ENCODE measurements at regions not wholly inside any gene's neighbourhood (a gene's known extent, or its start where the extent isn't known, plus 50 kb on each side); places are given as distances from the start of the nearest gene placed in this dataset.

DNA sequence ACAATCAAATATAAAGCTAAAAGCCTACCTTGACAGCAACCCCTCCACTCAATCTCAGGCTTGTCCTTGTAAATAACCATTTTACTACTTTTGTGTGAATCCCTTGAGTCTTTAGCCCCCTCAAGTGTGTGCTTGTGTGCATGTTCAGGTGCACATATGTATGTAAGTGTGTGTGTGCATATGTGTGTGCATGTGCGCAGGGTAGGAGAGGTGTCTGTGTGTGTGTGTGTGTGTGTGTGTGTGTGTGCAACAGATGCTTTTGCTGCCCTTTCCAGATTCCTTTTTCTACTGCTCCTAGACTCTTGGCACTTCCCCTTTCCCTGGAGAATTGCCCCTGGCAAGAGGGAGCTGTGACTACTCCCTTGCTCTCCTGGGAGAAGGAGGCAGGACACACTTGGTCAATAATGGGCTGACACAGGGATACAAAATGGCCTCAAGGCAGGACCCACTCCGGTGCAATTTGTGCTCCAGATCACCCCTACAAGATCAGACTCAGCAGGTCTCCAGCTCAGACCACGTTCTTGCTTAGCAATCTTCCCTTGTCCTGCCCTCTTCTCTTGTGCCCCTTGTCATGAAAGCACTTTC lies 73.4 kb downstream of the IFNG start:
- H3K4me2 ChIP-seq (ENCODE audit: low read depth, low read length, poor library complexity, severe bottlenecking), result no peak overlapping the region
- H4K20me1 ChIP-seq (ENCODE audit: insufficient read depth, low read length, poor library complexity, severe bottlenecking), result no peaks in the 10 kb centered on the region
- no peaks in the 10 kb centered on the region for H3K79me2 ChIP-seq (ENCODE audit: insufficient read depth, low read length)
- no peaks in the 10 kb centered on the region; the same call in 1 of the 2 replicates for H3K9me3 ChIP-seq (ENCODE audit: insufficient read depth, low read depth, low read length)
- H3K4me3 ChIP-seq (ENCODE audit: low read length, poor library complexity, severe bottlenecking), result no peak overlapping the region
- no peaks in the 10 kb centered on the region for H3K36me3 ChIP-seq (ENCODE audit: insufficient read depth, low read length)
- no peak overlapping the region for H3K9ac ChIP-seq (ENCODE audit: low read depth, low read length, poor library complexity, severe bottlenecking)
- no peaks in the 10 kb centered on the region for H3F3A ChIP-seq (ENCODE audit: low read depth)
- no peak overlapping the region for H2AFZ ChIP-seq (ENCODE audit: low read length)
- TF ChIP-seq EZH2phosphoT487 (IDR thresholded peaks at IDR 0.05; ENCODE audit: borderline replicate concordance), result no peak
- TF ChIP-seq, protein P1, sequence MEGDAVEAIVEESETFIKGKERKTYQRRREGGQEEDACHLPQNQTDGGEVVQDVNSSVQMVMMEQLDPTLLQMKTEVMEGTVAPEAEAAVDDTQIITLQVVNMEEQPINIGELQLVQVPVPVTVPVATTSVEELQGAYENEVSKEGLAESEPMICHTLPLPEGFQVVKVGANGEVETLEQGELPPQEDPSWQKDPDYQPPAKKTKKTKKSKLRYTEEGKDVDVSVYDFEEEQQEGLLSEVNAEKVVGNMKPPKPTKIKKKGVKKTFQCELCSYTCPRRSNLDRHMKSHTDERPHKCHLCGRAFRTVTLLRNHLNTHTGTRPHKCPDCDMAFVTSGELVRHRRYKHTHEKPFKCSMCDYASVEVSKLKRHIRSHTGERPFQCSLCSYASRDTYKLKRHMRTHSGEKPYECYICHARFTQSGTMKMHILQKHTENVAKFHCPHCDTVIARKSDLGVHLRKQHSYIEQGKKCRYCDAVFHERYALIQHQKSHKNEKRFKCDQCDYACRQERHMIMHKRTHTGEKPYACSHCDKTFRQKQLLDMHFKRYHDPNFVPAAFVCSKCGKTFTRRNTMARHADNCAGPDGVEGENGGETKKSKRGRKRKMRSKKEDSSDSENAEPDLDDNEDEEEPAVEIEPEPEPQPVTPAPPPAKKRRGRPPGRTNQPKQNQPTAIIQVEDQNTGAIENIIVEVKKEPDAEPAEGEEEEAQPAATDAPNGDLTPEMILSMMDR (conservative IDR thresholded peaks at IDR 0.05; ENCODE audit: low read length), result no peak
- H3K27me3 ChIP-seq (ENCODE audit: insufficient read depth, low read length, poor library complexity, severe bottlenecking), result no peaks in the 10 kb centered on the region
- no peaks in the 10 kb centered on the region for H3K4me1 ChIP-seq (ENCODE audit: insufficient read depth, low read length, poor library complexity, severe bottlenecking)
- no peaks in the 10 kb centered on the region for H3K9me2 ChIP-seq (replicated peaks; ENCODE audit: low read depth, low read length)

DNA sequence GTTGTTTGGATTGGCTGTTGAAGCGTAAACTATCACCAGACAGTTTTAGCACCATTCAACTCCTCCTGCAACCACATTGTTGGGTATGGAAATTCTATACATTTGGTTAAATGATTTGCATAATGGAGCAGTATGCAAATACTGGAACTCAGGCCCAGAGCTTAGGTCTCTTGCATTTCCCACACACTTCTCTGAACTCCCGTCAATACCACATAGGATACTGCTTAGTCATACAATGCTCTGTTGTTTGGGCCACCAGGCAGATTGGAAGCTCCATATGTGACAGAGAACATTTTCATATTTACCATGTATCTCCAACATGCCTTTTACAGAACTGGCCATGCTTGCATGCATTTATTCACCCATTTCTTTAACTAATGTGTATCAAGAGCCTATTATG lies 78.0 kb downstream of the IFNG start:
- H3K79me2 ChIP-seq (ENCODE audit: insufficient read depth, low read length), result no peaks in the 10 kb centered on the region
- no peaks in the 10 kb centered on the region for H3F3A ChIP-seq (ENCODE audit: low read depth)
- H3K4me1 ChIP-seq (ENCODE audit: insufficient read depth, low read length, poor library complexity, severe bottlenecking), result peaks cover 5% of the 10 kb centered on the region
- no peaks in the 10 kb centered on the region for H3K36me3 ChIP-seq (ENCODE audit: insufficient read depth, low read length)
- no peak overlapping the region for H2AFZ ChIP-seq (ENCODE audit: low read length)
- no peak overlapping the region for H3K9ac ChIP-seq (ENCODE audit: low read depth, low read length, poor library complexity, severe bottlenecking)
- H4K20me1 ChIP-seq (ENCODE audit: insufficient read depth, low read length, poor library complexity, severe bottlenecking), result no peaks in the 10 kb centered on the region
- no peak for TF ChIP-seq EZH2phosphoT487 (IDR thresholded peaks at IDR 0.05; ENCODE audit: borderline replicate concordance)
- no peak overlapping the region for H3K4me3 ChIP-seq (ENCODE audit: low read length, poor library complexity, severe bottlenecking)
- no peaks in the 10 kb centered on the region for H3K9me2 ChIP-seq (replicated peaks; ENCODE audit: low read depth, low read length)
- no peaks in the 10 kb centered on the region for H3K27me3 ChIP-seq (ENCODE audit: insufficient read depth, low read length, poor library complexity, severe bottlenecking)
- H3K4me2 ChIP-seq (ENCODE audit: low read depth, low read length, poor library complexity, severe bottlenecking), result no peak overlapping the region
- H3K9me3 ChIP-seq (ENCODE audit: insufficient read depth, low read depth, low read length), result no peaks in the 10 kb centered on the region; the same call in 1 of the 2 replicates

DNA sequence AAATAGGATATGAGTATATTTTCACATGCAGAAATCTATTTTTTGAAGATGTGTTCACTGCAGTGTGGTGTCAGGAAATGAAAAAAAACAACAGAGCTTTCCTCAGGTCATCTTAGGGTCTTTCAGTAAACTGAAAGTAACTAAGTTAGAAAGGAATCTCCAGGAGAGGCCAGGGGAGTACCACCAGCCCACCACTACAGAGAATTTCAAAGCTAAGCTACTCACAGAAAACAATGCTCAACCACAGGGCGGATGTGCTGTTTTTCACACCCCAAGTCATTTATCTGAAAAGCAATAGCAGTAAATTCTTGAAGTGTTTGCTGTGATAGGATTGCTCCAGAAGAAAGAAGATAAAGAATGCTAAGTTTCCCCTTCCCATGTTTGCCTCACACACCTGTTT lies 79.0 kb downstream of the IFNG start:
- Histone ChIP-seq H3K4me2 (ENCODE audit: low read depth, low read length, poor library complexity, severe bottlenecking) (no peak overlapping the region), H2AFZ (ENCODE audit: low read length) (no peak overlapping the region), H3K9me2 (replicated peaks; ENCODE audit: low read depth, low read length) (no peaks in the 10 kb centered on the region), H3K36me3 (ENCODE audit: insufficient read depth, low read length) (no peaks in the 10 kb centered on the region), H3K4me3 (ENCODE audit: low read length, poor library complexity, severe bottlenecking) (no peak overlapping the region), H3K9me3 (ENCODE audit: insufficient read depth, low read depth, low read length) (no peaks in the 10 kb centered on the region; the same call in 1 of the 2 replicates), H4K20me1 (ENCODE audit: insufficient read depth, low read length, poor library complexity, severe bottlenecking) (no peaks in the 10 kb centered on the region), H3K9ac (ENCODE audit: low read depth, low read length, poor library complexity, severe bottlenecking) (no peak overlapping the region), H3K27me3 (ENCODE audit: insufficient read depth, low read length, poor library complexity, severe bottlenecking) (no peaks in the 10 kb centered on the region), H3K79me2 (ENCODE audit: insufficient read depth, low read length) (no peaks in the 10 kb centered on the region), H3K4me1 (ENCODE audit: insufficient read depth, low read length, poor library complexity, severe bottlenecking) (peaks cover 5% of the 10 kb centered on the region), H3F3A (ENCODE audit: low read depth) (no peaks in the 10 kb centered on the region)
- no peak for TF ChIP-seq EZH2phosphoT487 (IDR thresholded peaks at IDR 0.05; ENCODE audit: borderline replicate concordance)
- TF ChIP-seq, protein P1 (conservative IDR thresholded peaks at IDR 0.05; ENCODE audit: low read length), result no peak

DNA sequence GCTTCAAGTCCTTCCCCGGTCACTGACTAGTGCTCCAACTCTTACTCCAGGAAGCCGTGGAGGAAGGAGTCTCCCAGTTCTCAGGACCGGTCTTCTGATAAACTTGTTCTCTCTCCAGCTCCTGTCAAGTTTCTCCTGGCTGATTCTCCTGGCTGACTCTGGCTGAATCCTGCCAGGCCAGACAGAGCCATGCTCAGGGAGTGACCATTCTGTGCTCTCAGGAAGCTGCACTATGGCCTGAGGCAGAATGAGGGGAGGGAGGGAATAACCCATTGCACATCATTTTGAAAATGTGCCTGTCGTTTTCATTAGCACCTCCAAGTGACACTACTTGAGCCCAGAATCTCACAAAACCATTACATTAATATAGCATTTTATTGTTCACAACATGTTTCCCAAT lies 80.8 kb downstream of the IFNG start:
- no peaks in the 10 kb centered on the region for H4K20me1 ChIP-seq (ENCODE audit: insufficient read depth, low read length, poor library complexity, severe bottlenecking)
- no peak overlapping the region for H3K4me3 ChIP-seq (ENCODE audit: low read length, poor library complexity, severe bottlenecking)
- no peaks in the 10 kb centered on the region for H3F3A ChIP-seq (ENCODE audit: low read depth)
- peaks cover 5% of the 10 kb centered on the region for H3K4me1 ChIP-seq (ENCODE audit: insufficient read depth, low read length, poor library complexity, severe bottlenecking)
- H3K79me2 ChIP-seq (ENCODE audit: insufficient read depth, low read length), result no peaks in the 10 kb centered on the region
- TF ChIP-seq EZH2phosphoT487 (IDR thresholded peaks at IDR 0.05; ENCODE audit: borderline replicate concordance), result no peak
- TF ChIP-seq, protein P1 (conservative IDR thresholded peaks at IDR 0.05; ENCODE audit: low read length), result no peak
- H2AFZ ChIP-seq (ENCODE audit: low read length), result 0 out of 2 replicates have a peak overlapping the region, but pooled peaks have one; percentile 33
- no peak overlapping the region for H3K4me2 ChIP-seq (ENCODE audit: low read depth, low read length, poor library complexity, severe bottlenecking)
- H3K27me3 ChIP-seq (ENCODE audit: insufficient read depth, low read length, poor library complexity, severe bottlenecking), result no peaks in the 10 kb centered on the region
- no peaks in the 10 kb centered on the region; the same call in 1 of the 2 replicates for H3K9me3 ChIP-seq (ENCODE audit: insufficient read depth, low read depth, low read length)
- no peaks in the 10 kb centered on the region for H3K36me3 ChIP-seq (ENCODE audit: insufficient read depth, low read length)
- H3K9ac ChIP-seq (ENCODE audit: low read depth, low read length, poor library complexity, severe bottlenecking), result no peak overlapping the region
- H3K9me2 ChIP-seq (replicated peaks; ENCODE audit: low read depth, low read length), result no peaks in the 10 kb centered on the region
